Stimulated activated naive B cell treated with anti-CD40 and anti-IgM and Interleukin-4, amounts not matched to agents 10 μg/mL and 1 μg/mL and 100 μg/mL, for 72 hours (primary cell): ENCODE measurements at regions not wholly inside any gene's neighbourhood (a gene's known extent, or its start where the extent isn't known, plus 50 kb on each side); places are given as distances from the start of the nearest gene placed in this dataset.
"Not testable (repeated sequence)": the region's sequence is repeated elsewhere in the genome, so short reads cannot be mapped to it uniquely, and the experiment has no call there.

Experiments used
- ATAC-seq, 2 donors: fragments of 150-1000 bp; cut with Tn5 transposase; replicated peaks; 2 replicates each; pipeline ENCODE4 v1.10.0; 2021; ENCODE audit warnings: moderate library complexity in 1 of 2
- DNase-seq: peaks from one replicate; pipeline ENCODE4 v3.0.0; 2021
- H3K27ac Mint-ChIP-seq: one replicate; pipeline ENCODE4 v1.8.0; 2022; ENCODE audit warnings: mild to moderate bottlenecking, mixed read lengths
- H3K27me3 Mint-ChIP-seq, 2 donors: one replicate each; pipeline ENCODE4 v1.8.0; 2022; ENCODE audit warnings: mixed read lengths in 2 of 2
- H3K36me3 Mint-ChIP-seq, 2 donors: one replicate each; pipeline ENCODE4 v1.8.0; 2022; ENCODE audit warnings: mixed read lengths in 2 of 2, mild to moderate bottlenecking in 1 of 2
- H3K4me1 Mint-ChIP-seq, 2 donors: one replicate each; pipeline ENCODE4 v1.8.0; 2022; ENCODE audit warnings: mixed read lengths in 2 of 2, mild to moderate bottlenecking in 1 of 2
- H3K4me3 Mint-ChIP-seq, 2 donors: one replicate each; pipeline ENCODE4 v1.8.0; 2022; ENCODE audit warnings: mild to moderate bottlenecking in 2 of 2, mixed read lengths in 2 of 2, moderate library complexity in 1 of 2
- H3K9me3 Mint-ChIP-seq, 2 donors: one replicate each; pipeline ENCODE4 v1.8.0; 2022; ENCODE audit warnings: mixed read lengths in 2 of 2, mild to moderate bottlenecking in 1 of 2

GRCh38 chr5:124952079-124952478 is 205.6 kb upstream of the ZNF608 start:
- Mint-ChIP-seq H3K36me3 (no peaks in the 10 kb centered on the region), H3K9me3 (no peaks in the 10 kb centered on the region), H3K4me1 (peaks cover 15 to 38% of the 10 kb centered on the region in 2 donors), H3K27ac (peak overlapping the region; percentile 84), H3K27me3 (no peaks in the 10 kb centered on the region), H3K4me3 (no peak overlapping the region)
- DNase-seq (peak; percentile 53), ATAC-seq (peak; percentile 50 to 93)

DNA sequence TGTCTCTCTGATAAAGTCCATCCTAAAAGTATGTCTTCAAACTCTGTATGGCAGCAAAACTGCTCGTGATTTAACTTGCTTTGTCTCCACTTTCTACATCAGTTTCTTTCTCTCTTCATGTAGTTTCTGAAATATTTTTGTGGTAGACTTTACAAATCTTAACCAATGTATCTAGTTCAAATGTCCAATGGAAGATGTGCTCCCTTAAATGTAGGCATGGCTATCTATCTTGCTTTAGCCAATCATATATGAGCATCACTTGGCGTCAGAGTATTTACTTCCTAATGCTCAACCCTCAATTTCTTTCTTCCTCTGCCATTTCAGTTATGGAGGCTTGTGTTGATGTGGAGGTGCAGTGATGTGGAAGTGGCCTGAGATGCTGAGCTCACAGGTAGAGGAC is 206.1 kb upstream of the ZNF608 start:
- H3K9me3 Mint-ChIP-seq = no peaks in the 10 kb centered on the region

GRCh38 chr5:124954784-124955183 is 208.3 kb upstream of the ZNF608 start:
- Mint-ChIP-seq H3K27me3 (no peaks in the 10 kb centered on the region), H3K9me3 (no peaks in the 10 kb centered on the region), H3K27ac (no peak overlapping the region), H3K4me3 (no peak overlapping the region), H3K36me3 (no peaks in the 10 kb centered on the region), H3K4me1 (peaks cover 10 to 17% of the 10 kb centered on the region in 2 donors)
- no peak for DNase-seq
- ATAC-seq = no peak

More for the DNA sequence above, 206.1 kb upstream of the ZNF608 start:
- H3K4me1 Mint-ChIP-seq = peaks cover 16 to 33% of the 10 kb centered on the region in 2 donors
- peak in 1 of 2 donors; percentile 51 for ATAC-seq
- H3K36me3 Mint-ChIP-seq = no peaks in the 10 kb centered on the region
- peak overlapping the region; percentile 67 for H3K27ac Mint-ChIP-seq
- DNase-seq = no peak
- peak overlapping the region in 1 of 2 donors; percentile 64 for H3K4me3 Mint-ChIP-seq
- H3K27me3 Mint-ChIP-seq = no peaks in the 10 kb centered on the region

DNA sequence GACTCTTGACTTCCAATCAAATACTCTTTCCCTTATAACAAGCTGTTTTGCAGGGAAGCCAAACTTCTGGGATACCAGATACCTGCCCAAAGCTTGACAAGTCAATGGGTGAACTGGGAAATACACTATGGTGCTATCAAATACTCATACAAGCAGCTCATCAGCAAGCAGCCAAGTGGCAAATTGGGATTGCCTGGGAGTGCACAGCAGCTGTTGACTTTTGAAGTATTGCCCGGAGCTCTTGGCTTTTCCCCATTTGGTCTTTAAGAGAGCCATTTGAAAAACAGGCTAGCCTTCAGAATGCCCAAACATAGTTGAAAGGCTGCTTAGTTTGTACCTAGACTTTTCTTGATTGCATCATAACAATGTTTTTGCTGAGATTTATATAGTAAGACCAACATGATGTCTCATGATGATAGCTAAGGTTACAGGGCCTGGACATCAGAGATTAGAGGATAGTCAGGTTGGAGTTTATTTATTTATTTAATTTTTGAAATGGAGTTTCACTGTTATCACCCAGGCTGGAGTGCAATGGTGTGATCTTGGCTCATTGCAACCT is 210.1 kb upstream of the ZNF608 start:
- Mint-ChIP-seq H3K27ac (no peak overlapping the region), H3K4me1 (peaks cover 13 to 20% of the 10 kb centered on the region in 2 donors), H3K27me3 (no peaks in the 10 kb centered on the region), H3K36me3 (peaks cover 0 to 3% of the 10 kb centered on the region in 2 donors), H3K4me3 (no peak overlapping the region), H3K9me3 (no peaks in the 10 kb centered on the region)
- no peak for ATAC-seq
- no peak for DNase-seq

DNA sequence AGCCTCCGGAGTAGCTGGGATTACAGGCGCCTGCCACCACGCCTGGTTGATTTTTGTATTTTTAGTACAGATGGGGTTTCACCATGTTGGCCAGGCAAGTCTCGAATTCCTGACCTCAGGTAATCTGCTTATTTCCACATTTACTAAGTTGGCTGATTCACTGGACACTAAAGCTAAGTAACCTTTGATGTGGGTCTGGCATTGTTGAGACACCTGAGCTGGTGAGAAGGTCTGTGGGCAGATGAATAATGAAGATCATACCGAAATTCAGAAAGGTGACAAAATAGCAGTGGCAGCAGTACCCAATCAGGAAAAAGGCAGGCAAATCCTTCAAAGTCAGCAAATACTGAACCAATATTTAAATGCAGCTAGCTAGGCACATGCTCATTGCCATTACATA is 210.6 kb upstream of the ZNF608 start:
- Mint-ChIP-seq H3K27me3 (no peaks in the 10 kb centered on the region), H3K4me3 (no peak overlapping the region), H3K9me3 (no peaks in the 10 kb centered on the region), H3K36me3 (peaks cover 0 to 3% of the 10 kb centered on the region in 2 donors), H3K4me1 (peaks cover 11 to 18% of the 10 kb centered on the region in 2 donors), H3K27ac (no peak overlapping the region)
- ATAC-seq (no peak), DNase-seq (no peak)

- no peak overlapping the region for H3K27ac Mint-ChIP-seq
- peak in 1 of 2 donors; percentile 21 for ATAC-seq
- H3K9me3 Mint-ChIP-seq = no peaks in the 10 kb centered on the region
- peaks cover 7 to 17% of the 10 kb centered on the region in 2 donors for H3K4me1 Mint-ChIP-seq
- DNase-seq = no peak
- no peak overlapping the region for H3K4me3 Mint-ChIP-seq
- H3K36me3 Mint-ChIP-seq = peaks cover 0 to 3% of the 10 kb centered on the region in 2 donors
- H3K27me3 Mint-ChIP-seq = no peaks in the 10 kb centered on the region
Measured at GRCh38 chr5:124960266-124960665, 213.8 kb upstream of the ZNF608 start.

- peaks cover 8 to 17% of the 10 kb centered on the region in 2 donors for H3K4me1 Mint-ChIP-seq
- ATAC-seq (no peak), DNase-seq (no peak)
- H3K9me3 Mint-ChIP-seq = no peaks in the 10 kb centered on the region
- no peak overlapping the region for H3K27ac Mint-ChIP-seq
- H3K4me3 Mint-ChIP-seq = no peak overlapping the region
- H3K36me3 Mint-ChIP-seq = peaks cover 0 to 3% of the 10 kb centered on the region in 2 donors
- H3K27me3 Mint-ChIP-seq = no peaks in the 10 kb centered on the region
Measured at GRCh38 chr5:124961521-124961920, 215.1 kb upstream of the ZNF608 start.

GRCh38 chr5:124962111-124962510 is 215.7 kb upstream of the ZNF608 start:
- no peak overlapping the region for H3K4me3 Mint-ChIP-seq
- DNase-seq (no peak), ATAC-seq (no peak)
- H3K36me3 Mint-ChIP-seq = peaks cover 0 to 3% of the 10 kb centered on the region in 2 donors
- peaks cover 7 to 17% of the 10 kb centered on the region in 2 donors for H3K4me1 Mint-ChIP-seq
- H3K27ac Mint-ChIP-seq = no peak overlapping the region
- H3K27me3 Mint-ChIP-seq = no peaks in the 10 kb centered on the region
- H3K9me3 Mint-ChIP-seq = no peaks in the 10 kb centered on the region

DNA sequence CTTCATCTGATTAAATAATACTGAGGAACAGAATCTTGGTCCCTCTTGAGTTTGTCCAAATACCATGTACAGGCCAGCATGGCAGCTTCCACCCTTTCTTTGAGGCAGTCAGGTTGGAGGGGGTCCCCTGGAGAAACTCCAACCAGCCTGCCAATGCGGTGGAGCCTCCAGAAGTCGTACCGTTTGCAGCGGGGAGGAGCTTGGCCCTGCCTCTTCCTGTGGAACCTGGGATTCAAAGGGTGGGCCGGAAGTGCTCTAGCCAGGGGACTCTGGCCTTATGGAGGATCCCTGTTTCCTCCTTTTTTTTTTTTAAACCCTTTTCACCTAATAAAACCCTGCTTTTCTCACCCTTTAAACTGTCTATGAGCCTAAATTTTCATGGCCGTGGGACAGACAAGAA is 216.3 kb upstream of the ZNF608 start:
- DNase-seq (no peak), ATAC-seq (no peak)
- H3K36me3 Mint-ChIP-seq = peaks cover 0 to 3% of the 10 kb centered on the region in 2 donors
- H3K4me1 Mint-ChIP-seq = peaks cover 5 to 17% of the 10 kb centered on the region in 2 donors
- no peak overlapping the region for H3K27ac Mint-ChIP-seq
- H3K27me3 Mint-ChIP-seq = no peaks in the 10 kb centered on the region
- no peak overlapping the region for H3K4me3 Mint-ChIP-seq
- no peaks in the 10 kb centered on the region for H3K9me3 Mint-ChIP-seq

DNA sequence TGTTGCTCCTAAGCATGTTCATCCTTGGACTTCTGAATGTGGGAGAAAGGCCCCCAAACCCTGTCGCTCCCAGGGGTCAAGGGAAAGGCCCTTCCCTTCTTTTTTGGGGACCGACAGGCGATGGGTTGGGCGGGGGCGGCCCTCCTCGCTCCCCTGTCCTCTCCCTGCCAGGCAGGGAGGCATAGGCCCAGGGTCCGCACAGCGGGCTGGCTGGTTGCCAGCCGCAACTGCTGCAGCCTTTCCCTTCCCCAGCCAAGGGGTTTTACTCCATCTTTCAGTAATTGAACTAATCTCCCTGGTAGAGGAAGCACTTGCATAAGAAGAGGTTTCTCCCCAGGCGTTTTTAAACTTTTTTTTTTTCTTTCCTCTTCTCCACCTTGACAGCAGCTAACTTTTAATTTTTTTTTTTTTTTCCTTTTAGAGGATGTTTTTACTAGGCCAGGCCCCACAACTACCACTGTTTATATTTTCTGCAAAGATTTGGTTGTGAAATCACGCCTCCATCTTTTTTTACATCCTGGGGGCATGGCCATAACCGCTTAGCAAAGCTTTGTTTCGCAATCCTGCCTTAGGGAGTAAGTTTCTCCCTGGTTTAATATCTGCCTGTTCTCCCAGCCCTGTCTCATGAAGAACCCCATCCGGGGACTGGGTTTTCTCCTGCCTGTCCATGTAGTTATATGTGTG is 216.9 kb upstream of the ZNF608 start:
- no peak overlapping the region for H3K4me3 Mint-ChIP-seq
- H3K27ac Mint-ChIP-seq = peak overlapping the region; percentile 21
- ATAC-seq (no peak), DNase-seq (no peak)
- H3K4me1 Mint-ChIP-seq = peaks cover 5 to 17% of the 10 kb centered on the region in 2 donors
- no peaks in the 10 kb centered on the region for H3K27me3 Mint-ChIP-seq
- peaks cover 0 to 3% of the 10 kb centered on the region in 2 donors for H3K36me3 Mint-ChIP-seq
- no peaks in the 10 kb centered on the region for H3K9me3 Mint-ChIP-seq

GRCh38 chr5:124966741-124967140 is 220.3 kb upstream of the ZNF608 start:
- not testable (repeated sequence) for H3K27me3 Mint-ChIP-seq, H3K9me3 Mint-ChIP-seq, H3K27ac Mint-ChIP-seq, H3K4me3 Mint-ChIP-seq, H3K4me1 Mint-ChIP-seq, DNase-seq, H3K36me3 Mint-ChIP-seq, ATAC-seq

DNA sequence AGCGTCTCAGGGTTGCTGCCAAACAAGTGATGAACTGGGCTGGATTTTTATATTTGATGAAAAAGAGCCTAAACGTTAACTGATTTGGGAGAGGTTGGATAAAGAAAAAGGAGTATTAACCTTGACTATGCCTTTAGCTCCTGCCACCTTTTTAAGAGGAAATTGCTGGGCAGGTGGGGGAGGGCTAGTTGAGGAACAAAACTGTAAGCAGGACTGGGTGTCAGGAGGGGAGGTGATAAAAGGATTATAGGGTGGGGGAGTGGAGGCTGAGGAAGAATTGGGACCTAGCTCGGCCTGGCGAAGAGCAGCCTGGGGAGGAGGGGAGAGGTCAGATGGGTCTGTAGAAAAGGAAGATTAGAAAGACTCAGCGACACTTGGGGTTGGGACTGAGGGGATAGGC is 223.9 kb upstream of the ZNF608 start:
- not testable (repeated sequence) for H3K9me3 Mint-ChIP-seq, H3K36me3 Mint-ChIP-seq, H3K27ac Mint-ChIP-seq, DNase-seq, H3K4me3 Mint-ChIP-seq, H3K27me3 Mint-ChIP-seq, ATAC-seq
- H3K4me1 Mint-ChIP-seq = peaks cover 5 to 13% of the 10 kb centered on the region in 2 donors

DNA sequence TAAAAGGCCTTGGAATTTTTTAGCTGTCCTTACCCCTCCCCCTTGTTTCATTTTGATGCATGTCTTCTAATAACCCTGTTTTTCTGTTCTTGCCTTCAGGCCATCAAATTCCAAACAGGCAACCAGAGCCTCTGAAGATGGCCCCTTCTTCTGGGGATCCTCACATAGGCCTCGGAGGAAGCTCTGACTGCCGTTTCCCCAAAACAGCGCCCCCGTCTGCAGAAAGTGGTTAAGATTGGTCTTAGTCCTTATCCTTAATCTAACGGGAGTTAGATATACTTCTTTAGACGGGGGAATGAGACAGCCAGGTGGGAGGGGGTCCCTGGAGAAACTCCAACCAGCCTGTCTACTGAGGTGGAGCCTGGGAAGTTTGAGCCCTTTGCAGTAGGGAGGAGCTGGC is 226.3 kb upstream of the ZNF608 start:
- Mint-ChIP-seq H3K4me1 (peaks cover 3 to 13% of the 10 kb centered on the region in 2 donors), H3K4me3 (no peak overlapping the region), H3K36me3 (peaks cover 5 to 7% of the 10 kb centered on the region in 2 donors), H3K9me3 (peaks cover 0 to 2% of the 10 kb centered on the region in 2 donors), H3K27me3 (no peaks in the 10 kb centered on the region), H3K27ac (no peak overlapping the region)
- ATAC-seq (no peak), DNase-seq (no peak)

GRCh38 chr5:124973661-124974060 is 227.2 kb upstream of the ZNF608 start:
- Mint-ChIP-seq H3K27me3 (no peaks in the 10 kb centered on the region), H3K4me1 (peaks cover 3 to 14% of the 10 kb centered on the region in 2 donors), H3K9me3 (peaks cover 0 to 2% of the 10 kb centered on the region in 2 donors), H3K4me3 (no peak overlapping the region), H3K36me3 (peaks cover 5 to 7% of the 10 kb centered on the region in 2 donors), H3K27ac (no peak overlapping the region)
- no peak for DNase-seq
- ATAC-seq = no peak

DNA sequence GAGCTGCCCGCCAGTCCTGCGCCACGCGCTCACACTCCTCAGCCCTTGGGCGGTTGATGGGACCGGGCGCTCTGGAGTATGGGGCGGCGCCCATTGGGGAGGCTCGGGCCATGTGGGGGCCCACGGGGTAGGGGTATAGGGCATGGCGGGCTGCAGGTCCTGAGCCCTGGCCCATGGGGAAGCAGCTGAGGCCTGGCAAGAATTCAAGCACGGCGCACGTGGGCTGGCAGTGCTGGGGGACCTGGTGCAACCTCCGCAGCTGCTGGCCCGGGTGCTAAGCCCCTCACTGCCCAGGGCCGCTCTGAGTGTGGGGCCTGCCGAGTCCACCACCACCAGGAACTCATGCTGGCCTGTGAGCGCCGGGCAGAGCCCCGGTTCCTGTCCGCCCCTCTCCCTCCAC is 229.6 kb upstream of the ZNF608 start:
- DNase-seq = no peak
- H3K4me3 Mint-ChIP-seq = no peak overlapping the region
- no peak for ATAC-seq
- H3K4me1 Mint-ChIP-seq = peaks cover 13 to 39% of the 10 kb centered on the region in 2 donors
- H3K36me3 Mint-ChIP-seq = peaks cover 5 to 7% of the 10 kb centered on the region in 2 donors
- no peaks in the 10 kb centered on the region for H3K27me3 Mint-ChIP-seq
- no peak overlapping the region for H3K27ac Mint-ChIP-seq
- H3K9me3 Mint-ChIP-seq = peaks cover 0 to 2% of the 10 kb centered on the region in 2 donors
